GM18951 (cell line): ENCODE measurements at regions not wholly inside any gene's neighbourhood (a gene's known extent, or its start where the extent isn't known, plus 50 kb on each side); places are given as distances from the start of the nearest gene placed in this dataset.

Experiments used
- POLR2A ChIP-seq: IDR thresholded peaks from 4 replicates; pipeline ENCODE4 v1.6.1; 2011; ENCODE audit warnings: mild to moderate bottlenecking; ENCODE audit not compliant: insufficient read length, insufficient read depth; ENCODE audit errors: extremely low read depth
- in situ Hi-C: fragments of 300-500 bp; cut with MboI; formaldehyde crosslinking; loops from one replicate; pipeline ENCODE4 v1.12.0; 2022; ENCODE audit warnings: low sequenced_read_pairs, mixed read lengths, inconsistent platforms; ENCODE audit not compliant: unreplicated experiment

DNA sequence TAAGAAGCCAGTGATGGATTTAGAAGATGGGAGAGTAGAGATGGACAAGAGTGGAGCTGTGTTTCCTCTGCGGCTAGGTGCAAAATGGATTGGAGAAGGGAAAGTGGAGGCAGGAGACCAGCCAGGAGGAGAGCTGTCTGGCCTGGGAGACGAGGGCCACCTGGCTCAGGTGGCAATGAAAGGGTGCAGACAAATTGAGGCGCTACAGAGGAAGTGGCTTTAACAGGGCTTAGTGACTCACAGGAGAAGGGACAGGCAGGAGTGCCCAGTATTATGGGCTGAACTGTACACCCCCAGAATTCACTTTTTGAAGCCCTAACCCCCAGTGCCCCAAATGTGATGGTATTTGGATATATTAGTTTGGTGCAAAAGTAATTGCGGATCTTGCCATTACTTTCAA is 65.6 kb upstream of the DUSP5 start:
- in situ Hi-C loops, result no loop called here
- no peak for TF ChIP-seq POLR2A

GRCh38 chr10:110432814-110433565 is 64.7 kb upstream of the DUSP5 start:
- TF ChIP-seq POLR2A, result no peak
- in situ Hi-C loops, result no loop called here

GRCh38 chr10:110433740-110434139 is 64.0 kb upstream of the DUSP5 start:
- in situ Hi-C loops, result no loop called here
- no peak for TF ChIP-seq POLR2A

GRCh38 chr10:110434489-110435096 is 63.1 kb upstream of the DUSP5 start:
- in situ Hi-C loops, result no loop called here
- no peak for TF ChIP-seq POLR2A

GRCh38 chr10:110436554-110437350 is 61.0 kb upstream of the DUSP5 start:
- in situ Hi-C loops, result no loop called here

GRCh38 chr10:110437351-110437605 is 60.4 kb upstream of the DUSP5 start:
- TF ChIP-seq POLR2A, result no peak
- in situ Hi-C loops, result no loop called here

More at GRCh38 chr10:110436554-110437350, 61.0 kb upstream of the DUSP5 start:
- no peak for TF ChIP-seq POLR2A

- in situ Hi-C loops, result no loop called here
- no peak for TF ChIP-seq POLR2A
These were observed 59.9 kb upstream of the DUSP5 start for GRCh38 chr10:110437761-110438341.

- TF ChIP-seq POLR2A, result no peak
- in situ Hi-C loops, result no loop called here
These were observed 55.0 kb upstream of the DUSP5 start for GRCh38 chr10:110442746-110443145.

- in situ Hi-C loops, result no loop called here
- TF ChIP-seq POLR2A, result no peak
These were observed 54.3 kb upstream of the DUSP5 start for GRCh38 chr10:110443239-110444003.

- in situ Hi-C loops, result no loop called here
- no peak for TF ChIP-seq POLR2A
These were observed 53.7 kb upstream of the DUSP5 start for GRCh38 chr10:110444004-110444337.

GRCh38 chr10:110445871-110446270 is 51.8 kb upstream of the DUSP5 start:
- no peak for TF ChIP-seq POLR2A
- in situ Hi-C loops, result no loop called here

GRCh38 chr10:110446277-110446676 is 51.4 kb upstream of the DUSP5 start:
- no peak for TF ChIP-seq POLR2A
- in situ Hi-C loops, result no loop called here
